ENCODE measurements at regions not wholly inside any gene's neighbourhood (a gene's known extent, or its start where the extent isn't known, plus 50 kb on each side); places are given as distances from the start of the nearest gene placed in this dataset.
"Not testable (repeated sequence)": the region's sequence is repeated elsewhere in the genome, so short reads cannot be mapped to it uniquely, and the experiment has no call there.

- TF ChIP-seq ZC3H10 (CRISPR knock-in tag; IDR thresholded peaks at IDR 0.05) (no peak), SNAI2 (CRISPR knock-in tag; IDR thresholded peaks at IDR 0.05) (no peak), RARB (CRISPR knock-in tag; IDR thresholded peaks at IDR 0.05) (no peak), TCF4 (CRISPR knock-in tag; IDR thresholded peaks at IDR 0.05; ENCODE audit: borderline replicate concordance) (no peak), BACH2 (CRISPR knock-in tag; IDR thresholded peaks at IDR 0.05; ENCODE audit: borderline replicate concordance) (no peak)
Observed at GRCh38 chr3:6315906-6316305, 545.0 kb upstream of the GRM7 start (continued).

- no peak for TF ChIP-seq ZFP30 (CRISPR knock-in tag; IDR thresholded peaks at IDR 0.05)
- no peak for TF ChIP-seq POU6F1 (CRISPR knock-in tag; IDR thresholded peaks at IDR 0.05; ENCODE audit: borderline replicate concordance, low read depth)
- no peak for TF ChIP-seq BACH2 (CRISPR knock-in tag; IDR thresholded peaks at IDR 0.05; ENCODE audit: borderline replicate concordance)
- no peak for TF ChIP-seq CSDC2 (CRISPR knock-in tag; IDR thresholded peaks at IDR 0.05)
- TF ChIP-seq ZC3H10 (CRISPR knock-in tag; IDR thresholded peaks at IDR 0.05), result no peak
- no peak for TF ChIP-seq ISL1 (CRISPR knock-in tag; IDR thresholded peaks at IDR 0.05)
- TF ChIP-seq ZNF565 (CRISPR knock-in tag; conservative IDR thresholded peaks at IDR 0.05; ENCODE audit: low read depth), result no peak
- TF ChIP-seq ZFP3 (CRISPR knock-in tag; IDR thresholded peaks at IDR 0.05), result no peak
- no peak for TF ChIP-seq ZNF8 (CRISPR knock-in tag; IDR thresholded peaks at IDR 0.05)
- no peak for TF ChIP-seq CREB5 (CRISPR knock-in tag; IDR thresholded peaks at IDR 0.05; ENCODE audit: low read depth)
- no peak for TF ChIP-seq TOX (CRISPR knock-in tag; IDR thresholded peaks at IDR 0.05; ENCODE audit: borderline replicate concordance)
- ATAC-seq, result no peak
Observed at GRCh38 chr3:6321999-6322398, 538.9 kb upstream of the GRM7 start.

- no peak for TF ChIP-seq ESRRG (CRISPR knock-in tag; IDR thresholded peaks at IDR 0.05)
- TF ChIP-seq CREB5 (CRISPR knock-in tag; IDR thresholded peaks at IDR 0.05; ENCODE audit: low read depth), result no peak
- TF ChIP-seq ARNTL (CRISPR knock-in tag; IDR thresholded peaks at IDR 0.05; ENCODE audit: borderline replicate concordance, low read depth), result no peak
- TF ChIP-seq CSRNP3 (CRISPR knock-in tag; IDR thresholded peaks at IDR 0.05), result no peak
- TF ChIP-seq ZNF8 (CRISPR knock-in tag; IDR thresholded peaks at IDR 0.05), result no peak
- no peak for TF ChIP-seq POU6F1 (CRISPR knock-in tag; IDR thresholded peaks at IDR 0.05; ENCODE audit: borderline replicate concordance, low read depth)
- no peak for TF ChIP-seq PATZ1 (CRISPR knock-in tag; IDR thresholded peaks at IDR 0.05; ENCODE audit: borderline replicate concordance)
- no peak for ATAC-seq
Observed at GRCh38 chr3:6326771-6327170, 534.1 kb upstream of the GRM7 start.

- ATAC-seq, result not testable (repeated sequence)
Observed at GRCh38 chr3:6340980-6341325, 520.0 kb upstream of the GRM7 start.
